GM12872 (cell line): ENCODE measurements at regions not wholly inside any gene's neighbourhood (a gene's known extent, or its start where the extent isn't known, plus 50 kb on each side); places are given as distances from the start of the nearest gene placed in this dataset.

Experiments used
- TF ChIP-seq, protein P1 (sequence below): IDR thresholded peaks from 3 replicates; pipeline ENCODE4 v1.5.1; 2011; ENCODE audit warnings: low read depth, mild to moderate bottlenecking, low read length, moderate library complexity; ENCODE audit not compliant: insufficient read depth

DNA sequence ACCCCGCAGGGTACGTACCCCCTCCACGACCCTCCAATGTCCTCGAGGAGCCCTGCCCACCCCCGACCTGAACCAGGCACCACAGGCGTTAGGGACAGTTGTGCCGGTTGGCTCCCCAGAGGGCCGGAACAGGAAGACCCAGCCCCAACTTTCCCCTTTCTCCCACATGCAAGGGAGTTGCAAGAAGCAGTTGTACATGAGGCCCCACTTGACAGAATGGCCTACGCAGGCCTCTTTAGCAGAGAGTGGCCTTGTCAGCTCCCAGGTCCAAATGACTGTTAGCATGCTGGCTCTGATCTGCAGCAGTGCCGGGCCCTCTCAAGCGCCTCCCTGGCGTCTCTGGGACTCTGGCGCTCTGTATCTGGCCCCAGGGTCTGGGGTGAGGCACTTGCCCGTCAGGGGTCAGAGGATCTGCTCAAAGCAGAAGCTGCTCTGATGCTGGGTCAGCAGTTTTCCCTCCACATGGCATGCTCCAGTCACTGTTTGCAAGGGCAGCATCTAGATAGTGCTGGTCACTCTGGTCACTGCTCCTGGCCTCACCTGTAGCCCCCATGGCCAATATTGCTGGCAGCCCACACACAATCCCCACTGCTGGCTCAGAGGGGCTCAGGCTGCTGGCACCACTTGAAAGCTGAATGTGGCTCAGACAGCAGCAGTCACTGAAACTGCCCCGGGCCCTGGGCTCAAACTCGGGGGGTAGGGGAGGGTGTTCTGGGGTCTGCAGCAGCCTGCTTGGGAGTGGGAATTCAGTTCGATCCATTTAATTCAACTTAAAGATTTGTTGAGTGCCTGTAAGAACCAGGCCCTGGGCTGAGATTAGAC lies 254.5 kb downstream of the FAM43A start:
- TF ChIP-seq, protein P1, sequence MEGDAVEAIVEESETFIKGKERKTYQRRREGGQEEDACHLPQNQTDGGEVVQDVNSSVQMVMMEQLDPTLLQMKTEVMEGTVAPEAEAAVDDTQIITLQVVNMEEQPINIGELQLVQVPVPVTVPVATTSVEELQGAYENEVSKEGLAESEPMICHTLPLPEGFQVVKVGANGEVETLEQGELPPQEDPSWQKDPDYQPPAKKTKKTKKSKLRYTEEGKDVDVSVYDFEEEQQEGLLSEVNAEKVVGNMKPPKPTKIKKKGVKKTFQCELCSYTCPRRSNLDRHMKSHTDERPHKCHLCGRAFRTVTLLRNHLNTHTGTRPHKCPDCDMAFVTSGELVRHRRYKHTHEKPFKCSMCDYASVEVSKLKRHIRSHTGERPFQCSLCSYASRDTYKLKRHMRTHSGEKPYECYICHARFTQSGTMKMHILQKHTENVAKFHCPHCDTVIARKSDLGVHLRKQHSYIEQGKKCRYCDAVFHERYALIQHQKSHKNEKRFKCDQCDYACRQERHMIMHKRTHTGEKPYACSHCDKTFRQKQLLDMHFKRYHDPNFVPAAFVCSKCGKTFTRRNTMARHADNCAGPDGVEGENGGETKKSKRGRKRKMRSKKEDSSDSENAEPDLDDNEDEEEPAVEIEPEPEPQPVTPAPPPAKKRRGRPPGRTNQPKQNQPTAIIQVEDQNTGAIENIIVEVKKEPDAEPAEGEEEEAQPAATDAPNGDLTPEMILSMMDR: no peak

DNA sequence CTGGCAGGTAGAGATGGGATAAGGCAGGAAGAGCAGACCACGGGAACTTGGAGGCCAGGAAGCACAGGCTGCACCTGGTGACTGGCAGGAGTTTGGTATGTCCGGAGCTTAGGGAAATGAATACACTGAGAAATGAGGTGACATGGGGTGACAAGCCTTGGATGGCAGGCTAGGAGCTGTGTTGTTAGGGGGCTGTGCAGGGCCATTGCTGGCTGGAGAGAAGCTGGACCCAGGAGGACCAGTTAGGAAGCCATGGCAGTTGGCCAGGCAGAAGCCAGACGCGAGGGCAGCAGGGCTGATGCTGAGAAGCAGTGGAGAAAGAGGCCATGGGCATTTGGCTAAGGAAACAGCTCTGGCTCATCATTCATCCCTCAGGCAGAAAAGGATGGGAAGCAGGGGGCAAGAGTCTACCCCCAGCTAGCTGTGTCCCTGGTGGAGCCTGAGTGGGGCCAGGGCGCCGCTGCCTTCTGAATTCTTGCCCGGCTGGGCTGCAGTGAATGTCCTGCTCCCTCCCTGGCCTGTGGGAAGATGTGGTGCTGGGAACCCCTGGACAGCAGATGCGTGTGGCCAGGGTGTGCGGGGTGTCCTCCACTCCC lies 255.8 kb downstream of the FAM43A start:
- TF ChIP-seq, protein P1: no peak

DNA sequence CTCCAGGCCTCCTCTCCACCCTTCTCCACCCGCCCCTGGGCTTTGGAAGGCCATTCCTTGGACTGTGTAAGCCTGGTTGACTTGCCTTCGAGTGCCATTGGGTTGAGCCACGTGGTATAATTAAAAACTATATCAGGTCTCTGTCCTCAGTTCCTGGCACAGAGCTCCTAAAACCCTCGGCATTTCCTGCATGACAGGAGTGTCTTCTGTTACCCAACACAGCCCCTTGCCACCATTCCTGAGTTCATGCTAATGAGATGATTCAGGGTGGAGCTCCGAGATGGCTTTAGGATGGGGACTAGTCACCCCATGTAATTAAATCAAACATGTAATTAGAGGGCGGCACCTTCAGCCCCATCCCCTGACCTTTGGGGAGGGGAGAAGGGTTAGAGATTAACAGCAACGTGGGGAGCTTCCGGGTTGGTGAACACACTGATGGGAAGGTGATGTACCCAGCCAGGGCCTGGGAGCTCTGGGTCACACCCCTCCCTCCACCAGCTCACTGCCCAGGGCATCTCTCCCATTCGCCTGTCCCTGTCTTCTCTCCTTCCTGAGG lies 256.4 kb downstream of the FAM43A start:
- TF ChIP-seq, protein P1: no peak

DNA sequence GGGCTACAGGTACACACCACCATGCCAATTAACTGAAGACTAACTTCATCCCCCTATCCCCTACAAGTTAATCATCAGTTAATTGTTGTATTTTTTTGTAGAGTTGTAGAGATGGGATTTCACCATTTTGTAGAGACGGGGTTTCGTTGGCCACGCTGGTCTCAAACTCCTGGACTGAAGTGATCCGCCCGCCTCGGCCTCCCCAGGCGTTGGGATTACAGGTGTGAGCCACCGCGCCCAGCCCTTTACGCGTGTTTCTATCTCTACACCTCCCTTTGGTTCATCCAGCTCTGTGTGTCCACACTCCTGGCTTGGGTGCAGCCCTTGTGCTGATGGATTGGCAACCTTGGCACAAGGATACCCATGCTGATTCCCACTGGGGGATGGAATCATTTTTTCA lies 258.8 kb downstream of the FAM43A start:
- TF ChIP-seq, protein P1: no peak

DNA sequence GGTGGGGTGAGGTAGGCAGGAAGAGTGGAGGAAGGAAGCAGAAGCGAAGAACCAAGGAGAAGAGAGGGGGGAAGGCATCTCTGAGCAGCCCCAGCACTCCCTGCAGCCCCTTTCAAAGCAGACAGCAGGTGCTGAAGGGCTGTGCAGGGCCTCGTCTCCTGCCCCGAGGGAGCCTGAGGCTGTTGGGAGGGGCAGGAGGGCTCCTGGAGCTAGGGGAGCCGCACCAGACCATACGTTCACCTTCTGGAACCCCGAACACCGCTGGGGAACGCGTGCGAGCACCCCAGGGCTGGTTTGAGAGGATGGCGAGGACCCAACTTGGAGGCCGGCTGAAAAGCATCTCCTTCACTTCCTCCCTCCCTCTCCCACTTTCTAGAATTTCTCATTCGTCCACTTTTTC lies 259.8 kb downstream of the FAM43A start:
- TF ChIP-seq, protein P1: no peak

DNA sequence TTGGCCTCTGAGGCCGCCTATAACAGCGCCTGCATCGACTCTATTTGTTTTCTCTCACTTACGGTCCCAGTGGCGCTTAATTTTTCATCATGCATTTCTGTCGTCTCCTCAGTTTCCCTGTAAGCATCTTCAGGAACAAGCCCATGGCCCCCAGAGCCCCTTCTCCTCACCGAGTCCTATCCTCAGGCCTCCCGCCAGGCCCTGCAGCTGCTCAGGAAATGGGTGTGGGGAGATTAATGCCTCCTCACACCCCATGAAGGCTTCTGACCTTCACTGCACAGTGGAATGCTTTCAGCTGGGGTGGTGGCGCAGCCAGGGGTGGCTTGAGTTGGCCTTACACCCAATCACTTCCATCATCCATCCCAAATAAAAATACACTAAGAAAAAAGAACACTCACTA lies 260.4 kb downstream of the FAM43A start:
- TF ChIP-seq, protein P1: no peak

DNA sequence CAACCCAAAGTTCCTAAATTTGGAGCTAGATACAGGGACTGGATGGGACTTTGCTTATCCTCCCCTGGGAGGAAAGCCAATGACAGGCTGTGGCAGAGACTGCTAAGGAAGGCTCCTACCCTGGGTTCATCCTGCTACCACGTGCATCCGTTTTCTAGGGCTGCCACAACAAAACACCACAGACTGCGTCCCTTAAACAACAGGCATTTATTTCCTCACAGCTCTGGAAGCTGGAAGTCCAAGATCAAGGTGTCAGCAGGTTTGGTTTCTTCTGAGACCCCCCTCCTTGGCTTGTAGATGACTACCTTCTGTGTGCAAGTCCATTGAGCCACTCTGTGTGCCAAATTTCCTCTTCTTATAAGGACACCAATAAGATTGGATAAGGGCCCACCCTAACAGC lies 263.9 kb downstream of the FAM43A start:
- TF ChIP-seq, protein P1: no peak
